ENCODE measurements at regions not wholly inside any gene's neighbourhood (a gene's known extent, or its start where the extent isn't known, plus 50 kb on each side); places are given as distances from the start of the nearest gene placed in this dataset.

DNA sequence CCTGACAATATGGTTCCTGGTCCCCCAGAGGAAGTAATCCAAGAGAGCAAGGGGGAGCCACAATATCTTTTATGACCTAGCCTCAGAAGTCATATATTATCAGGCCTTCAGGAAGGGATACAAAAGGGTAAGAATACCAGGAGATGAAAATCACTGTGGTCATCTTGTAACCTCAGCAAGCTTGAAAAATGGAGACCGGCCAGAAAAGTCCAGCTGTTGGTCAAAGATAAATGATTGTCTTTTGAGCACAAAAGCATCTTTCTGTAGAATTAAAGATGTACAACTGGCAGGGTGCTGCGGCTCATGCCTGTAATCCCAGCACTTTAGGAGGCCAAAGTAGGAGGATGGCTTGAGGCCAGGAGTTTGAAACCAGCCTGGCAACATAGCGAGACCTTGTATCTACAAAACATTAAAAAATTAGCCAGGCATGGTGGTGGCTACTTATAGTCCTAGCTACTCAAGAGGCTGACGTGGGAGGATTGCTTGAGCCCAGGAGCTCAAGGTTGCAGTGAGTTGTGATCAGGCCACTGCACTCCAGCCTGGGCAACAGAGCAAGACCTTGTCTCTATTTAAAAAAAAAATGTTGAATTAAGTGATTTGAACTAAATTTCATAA, 118.0 kb upstream of the MARCKS start:
- no peak for DNase-seq

DNA sequence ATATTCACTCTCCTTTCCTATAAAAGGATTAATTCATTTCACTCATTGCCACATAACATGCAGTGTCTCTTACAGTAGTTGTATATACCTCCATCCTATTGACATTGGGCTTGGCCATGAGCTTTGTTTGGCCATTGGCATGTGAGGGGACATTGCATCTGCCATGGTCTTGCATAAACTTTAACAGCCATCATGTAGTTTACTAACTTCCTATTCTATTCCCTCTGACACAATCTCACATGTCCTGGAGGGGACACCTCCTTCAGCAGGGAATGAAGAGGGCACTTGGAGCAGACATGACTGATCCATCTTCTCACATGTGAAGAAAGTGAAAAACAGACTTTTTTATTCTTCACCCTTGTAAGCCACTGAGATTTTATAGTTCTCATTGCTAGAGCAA, 115.5 kb upstream of the MARCKS start:
- DNase-seq = peak; percentile 59 to 68

DNA sequence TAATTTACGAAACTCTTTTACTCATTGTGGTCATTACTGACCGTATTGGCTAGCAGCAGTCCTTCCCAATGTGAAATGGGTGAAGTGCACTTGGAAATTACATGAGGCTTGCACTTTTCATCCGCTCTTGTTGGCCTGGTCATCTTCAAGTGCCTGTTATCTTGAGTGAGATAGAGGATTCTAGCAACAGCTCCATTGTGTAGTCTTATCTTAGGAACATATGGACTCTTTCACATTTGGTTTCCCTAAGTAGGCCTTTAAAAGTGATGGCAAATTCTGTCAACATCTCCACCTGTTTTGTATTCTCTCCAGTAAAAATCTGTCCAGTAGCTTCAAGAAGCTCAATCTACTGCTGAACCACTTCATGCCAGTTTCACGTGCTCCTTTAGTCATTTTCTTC, 114.8 kb upstream of the MARCKS start:
- DNase-seq = no peak

DNA sequence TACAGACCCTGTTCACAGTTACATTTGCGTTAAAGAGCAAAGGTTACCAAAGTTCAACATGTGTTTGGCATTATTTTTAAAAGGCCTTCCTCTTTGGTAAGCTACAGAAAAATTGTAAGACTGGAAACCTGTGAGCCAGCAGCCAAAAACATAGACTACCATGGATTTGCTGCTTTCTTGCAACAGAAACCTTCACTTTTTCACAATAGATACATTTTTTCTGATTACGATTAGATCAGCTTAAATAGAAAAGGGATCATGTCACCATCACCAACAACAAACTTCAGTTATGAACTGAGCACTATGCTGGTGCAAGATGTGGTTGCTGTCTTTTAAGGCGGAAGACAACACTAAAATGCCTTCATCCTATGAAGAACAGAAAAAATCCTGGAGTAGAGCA, 112.3 kb upstream of the MARCKS start:
- peak in 1 of 2 donors; percentile 35 for DNase-seq

DNA sequence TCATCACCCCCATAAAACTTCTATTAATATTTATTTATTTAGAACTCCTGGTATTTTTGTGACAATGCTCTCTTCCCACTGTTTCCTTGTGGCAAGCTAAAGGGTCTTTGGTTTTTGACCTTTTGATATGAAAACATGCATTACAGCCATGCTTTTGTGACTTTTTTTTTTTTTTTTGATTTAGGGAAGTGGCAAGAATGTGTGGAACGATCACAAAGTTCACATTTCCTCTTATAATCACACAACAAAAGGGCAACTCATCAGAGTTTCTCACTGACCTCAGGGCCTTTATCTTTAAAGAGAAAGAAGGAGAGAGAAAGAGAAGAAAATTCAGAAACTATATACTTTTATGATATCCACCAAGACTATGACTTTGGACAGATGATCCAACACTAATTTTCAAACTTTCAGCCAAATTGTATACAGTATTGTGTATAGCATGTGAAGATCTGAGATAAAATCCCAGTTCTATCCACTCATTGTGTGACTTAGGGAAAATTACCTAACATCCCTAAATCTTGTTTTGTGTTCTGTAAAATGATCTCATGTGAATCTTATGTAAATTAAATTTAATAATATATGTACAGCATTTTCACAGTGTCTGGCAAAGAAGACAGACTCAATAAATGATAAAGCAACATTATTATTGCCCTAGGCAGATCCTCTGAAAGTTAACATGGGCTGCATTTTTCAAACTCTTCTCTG, 106.8 kb upstream of the MARCKS start:
- peak; percentile 41 to 56 for DNase-seq

DNA sequence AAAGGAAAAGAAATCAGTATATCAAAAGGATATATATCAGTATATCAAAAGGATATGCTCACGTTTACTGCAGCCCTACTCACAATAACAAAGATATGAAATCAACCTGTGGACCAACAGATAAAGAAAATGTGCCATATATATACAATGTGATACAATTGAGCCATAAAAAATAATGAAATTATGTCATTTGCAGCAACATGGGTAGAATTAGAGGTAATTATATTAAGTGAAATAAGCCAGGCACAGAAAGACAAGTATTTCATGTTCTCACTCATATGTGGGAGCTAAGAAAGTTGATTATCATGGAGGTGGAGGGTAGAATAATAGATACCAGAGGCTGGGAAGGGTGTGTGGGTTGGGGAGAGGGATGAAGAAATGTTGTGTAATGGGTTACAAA, 102.9 kb upstream of the MARCKS start:
- DNase-seq = no peak

DNA sequence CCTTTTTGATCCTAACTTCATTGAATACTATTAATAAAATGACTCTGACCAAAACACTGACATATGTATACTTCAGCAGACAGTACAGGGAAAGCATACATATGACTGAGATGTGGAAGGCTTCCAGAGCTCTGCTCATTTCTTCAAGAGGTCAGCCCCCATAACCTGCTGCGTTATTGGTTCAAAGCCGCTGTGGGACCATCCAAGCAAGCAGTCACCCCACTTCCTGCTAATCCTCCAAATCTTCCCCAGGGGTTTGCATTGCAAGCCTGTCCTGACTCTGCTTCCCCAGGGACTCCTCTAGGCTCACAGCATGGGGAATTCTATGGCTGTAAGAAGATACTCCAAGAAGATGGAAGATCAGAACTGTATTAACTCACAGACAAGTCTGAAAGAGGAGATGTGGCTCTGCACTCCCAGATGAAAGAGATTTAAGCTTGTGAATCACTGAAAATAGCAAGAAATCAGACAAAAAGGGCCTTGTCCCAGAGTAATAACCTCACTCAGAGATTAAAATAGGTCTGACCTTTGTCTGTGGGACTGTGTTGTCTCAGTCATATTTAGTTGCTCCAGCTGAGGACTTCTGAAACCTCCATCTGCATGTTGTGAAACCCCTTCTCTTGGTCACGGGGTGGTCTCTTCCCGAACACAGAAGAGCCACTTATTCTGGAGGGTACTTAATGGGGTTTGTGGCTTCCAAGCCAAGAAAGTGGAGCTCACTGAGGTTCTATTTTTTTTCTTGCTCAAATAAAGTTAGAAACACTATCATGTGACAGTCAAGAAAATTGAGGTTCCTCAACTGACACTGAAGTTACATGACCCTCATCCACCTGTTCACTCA, 101.5 kb upstream of the MARCKS start:
- no peak for DNase-seq

DNA sequence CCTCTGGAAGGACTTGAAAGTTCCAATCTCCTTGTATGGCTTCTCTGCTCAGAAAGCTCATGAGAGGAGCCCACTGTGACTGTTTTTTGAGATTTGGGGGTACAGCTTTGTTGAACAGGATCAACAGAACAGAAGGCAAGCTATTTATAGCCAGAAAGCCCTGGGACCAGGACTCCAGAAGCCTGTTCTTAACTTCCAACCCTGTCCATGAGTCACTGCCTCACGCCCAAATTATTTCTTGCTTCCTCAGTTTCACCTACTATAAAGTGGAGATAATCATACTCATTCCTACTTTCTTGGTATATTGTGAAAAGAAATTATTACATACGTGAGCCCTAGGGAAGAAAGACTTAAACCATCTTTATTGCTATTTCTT, 100.9 kb upstream of the MARCKS start:
- no peak for DNase-seq

DNA sequence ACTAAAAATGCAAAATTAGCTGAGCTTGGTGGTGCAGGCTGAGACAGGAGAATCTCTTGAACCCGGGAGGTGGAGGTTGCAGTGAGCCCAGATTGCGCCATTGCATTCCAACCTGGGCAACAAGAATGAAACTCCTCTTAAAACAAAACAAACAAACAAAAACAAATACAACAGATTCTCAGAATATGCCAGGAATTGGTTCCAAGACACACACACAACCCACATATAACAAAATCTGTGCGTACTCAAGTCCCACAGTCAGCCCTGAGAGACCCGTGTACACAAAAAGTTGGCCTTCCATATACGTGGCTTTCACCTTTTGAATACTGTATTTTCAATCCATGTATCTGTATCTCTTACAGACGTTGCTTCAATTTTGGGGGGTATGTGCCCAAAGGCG, 98.9 kb upstream of the MARCKS start:
- DNase-seq = no peak

DNA sequence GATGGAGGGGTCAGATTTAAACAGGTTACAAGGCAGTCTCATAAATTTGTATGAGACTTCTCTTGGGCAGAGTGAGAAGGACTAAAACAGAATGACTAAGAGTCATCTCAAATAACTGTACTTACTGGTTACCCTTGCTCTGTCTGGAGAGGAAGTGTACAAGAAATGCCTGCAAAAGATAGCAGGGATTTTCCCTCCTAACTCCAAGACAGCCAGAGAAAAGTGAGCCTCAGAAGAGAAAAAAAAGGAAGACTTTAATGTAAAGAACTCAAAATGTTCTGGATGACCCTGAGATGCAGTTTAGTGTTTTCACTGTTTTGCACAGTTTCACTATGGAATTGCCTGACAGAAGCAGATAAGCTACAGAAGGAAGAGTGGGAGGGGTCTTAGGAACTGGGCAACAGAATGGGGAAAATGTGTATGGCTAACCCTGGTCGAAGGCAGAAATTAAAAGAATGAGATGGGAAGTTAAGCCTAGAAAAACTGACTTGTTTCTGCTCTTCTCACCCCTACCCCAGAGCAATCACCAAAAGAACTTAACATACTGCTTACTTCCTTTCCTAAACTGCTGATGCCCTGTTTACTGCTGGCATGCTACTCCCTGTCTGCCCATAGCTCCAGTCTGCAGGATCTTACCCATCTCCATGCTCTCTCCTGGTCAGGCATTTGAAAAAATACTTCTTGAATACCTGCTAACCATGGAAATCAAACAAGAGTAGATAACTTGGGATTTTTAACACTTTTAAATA, 98.1 kb upstream of the MARCKS start:
- peak; percentile 54 to 57 for DNase-seq

DNA sequence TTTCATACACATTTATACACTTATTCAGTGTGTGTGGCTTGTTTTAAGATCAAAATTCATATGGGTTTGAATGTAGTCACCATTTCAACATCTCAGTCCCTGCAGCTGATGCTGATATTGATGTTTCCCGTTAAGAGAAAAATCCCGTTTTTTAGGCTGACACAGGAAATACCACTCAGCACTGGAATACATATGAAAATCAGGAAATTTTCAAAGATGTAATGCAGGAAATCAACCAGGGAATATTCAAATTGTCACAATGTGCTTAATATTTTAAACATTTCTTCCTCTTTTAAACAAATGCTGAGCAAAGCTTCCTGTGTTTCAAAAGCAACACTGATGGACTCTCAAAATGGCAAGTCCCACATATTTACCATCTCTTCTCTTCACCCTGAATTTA, 94.5 kb upstream of the MARCKS start:
- peak in 1 of 2 donors; percentile 25 for DNase-seq

DNA sequence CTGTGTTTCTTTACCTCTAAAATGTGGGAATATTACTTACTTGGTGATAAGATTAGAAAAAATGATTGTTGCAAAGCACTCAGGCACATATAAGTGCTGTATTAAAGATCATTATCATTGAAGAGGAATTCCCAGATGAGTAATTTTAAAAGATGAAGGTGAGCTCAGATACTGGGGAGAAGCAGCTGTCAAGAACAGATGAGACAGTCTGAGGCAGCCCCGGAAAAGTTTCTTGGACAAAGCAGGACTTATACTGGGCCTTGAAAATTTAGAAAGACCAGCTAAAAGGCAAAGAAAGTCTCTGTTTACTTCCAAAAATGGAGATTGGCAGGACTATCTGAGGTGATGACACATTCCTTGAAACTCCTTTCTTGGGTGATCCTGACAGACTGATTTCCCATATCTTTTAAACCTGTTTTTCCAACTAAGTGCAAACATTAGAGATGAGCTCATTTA, 93.8 kb upstream of the MARCKS start:
- DNase-seq = no peak

DNA sequence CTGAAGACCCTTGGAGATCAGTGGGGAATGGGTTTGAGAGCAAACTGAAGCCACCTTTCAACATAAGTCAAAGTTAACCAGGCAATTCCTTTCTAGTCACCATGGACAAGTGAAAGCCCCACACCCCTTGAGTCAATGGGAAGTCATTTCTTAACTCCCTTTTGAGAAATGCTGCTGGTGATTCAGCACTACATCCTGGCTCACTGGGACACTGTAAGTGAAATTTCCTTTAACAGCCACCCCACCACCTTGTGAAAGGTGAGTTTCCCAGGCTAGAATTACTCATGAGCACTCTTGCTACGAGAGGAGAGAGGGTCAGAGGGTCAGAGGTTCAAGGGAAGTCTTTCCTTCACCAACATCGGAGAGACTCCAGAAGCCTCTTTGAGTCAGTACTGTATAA, 93.3 kb upstream of the MARCKS start:
- peak; percentile 67 to 78 for DNase-seq

DNA sequence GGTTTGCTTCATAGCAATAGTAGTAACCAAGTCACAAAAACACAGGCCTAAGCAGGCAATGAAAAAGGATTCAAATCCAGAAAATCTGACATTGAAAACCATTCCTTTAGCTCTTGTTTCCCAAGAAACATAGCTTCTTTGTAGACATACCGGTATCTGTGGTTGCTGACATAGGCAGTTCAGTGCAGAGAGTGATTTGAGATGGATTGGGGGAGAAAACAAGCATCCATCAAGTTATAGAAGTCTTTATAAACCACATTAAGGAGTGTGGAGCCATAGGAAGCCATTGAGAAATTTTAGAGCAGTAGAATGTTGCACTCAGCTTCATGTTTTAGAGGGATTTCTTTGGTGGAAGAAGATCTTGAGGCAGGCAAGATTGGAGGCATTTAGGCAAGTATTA, 91.2 kb upstream of the MARCKS start:
- no peak for DNase-seq

DNA sequence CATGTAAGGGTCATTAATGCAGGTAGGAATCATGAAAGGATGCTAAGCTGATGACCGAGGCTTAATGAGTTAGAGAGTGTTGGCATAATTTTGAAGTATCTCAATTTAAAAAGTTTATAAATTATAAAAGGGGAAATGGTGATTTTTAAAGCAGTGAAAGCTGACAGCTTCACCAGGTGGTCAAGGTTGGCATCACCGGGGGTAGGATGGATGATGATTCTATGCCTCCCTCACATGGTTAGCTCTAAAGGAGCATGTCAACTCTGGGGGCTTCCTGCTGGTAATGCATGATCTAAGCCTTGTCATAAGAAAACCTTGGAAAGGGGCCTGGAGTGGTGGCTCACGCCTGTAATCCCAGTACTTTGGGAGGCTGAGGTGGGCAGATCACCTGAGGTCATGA, 89.2 kb upstream of the MARCKS start:
- DNase-seq = no peak

DNA sequence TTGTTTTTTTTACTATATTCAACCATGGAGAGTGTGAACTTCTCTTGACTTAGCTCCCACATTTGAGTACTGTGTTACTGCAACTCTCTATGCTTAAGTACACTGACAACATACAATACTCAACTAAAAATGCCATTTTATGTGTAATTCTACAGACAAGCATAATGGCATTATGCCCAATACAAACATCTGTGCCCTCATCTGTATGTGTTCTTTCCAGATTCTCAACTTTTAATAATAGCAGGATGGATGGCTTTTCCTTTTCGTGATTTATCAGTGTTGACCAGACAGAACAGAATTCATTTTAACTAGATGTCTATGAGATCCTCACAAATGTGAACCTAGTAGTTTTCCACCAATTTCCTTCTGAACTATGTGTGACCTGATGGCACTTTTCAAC, 84.2 kb upstream of the MARCKS start:
- no peak for DNase-seq

DNA sequence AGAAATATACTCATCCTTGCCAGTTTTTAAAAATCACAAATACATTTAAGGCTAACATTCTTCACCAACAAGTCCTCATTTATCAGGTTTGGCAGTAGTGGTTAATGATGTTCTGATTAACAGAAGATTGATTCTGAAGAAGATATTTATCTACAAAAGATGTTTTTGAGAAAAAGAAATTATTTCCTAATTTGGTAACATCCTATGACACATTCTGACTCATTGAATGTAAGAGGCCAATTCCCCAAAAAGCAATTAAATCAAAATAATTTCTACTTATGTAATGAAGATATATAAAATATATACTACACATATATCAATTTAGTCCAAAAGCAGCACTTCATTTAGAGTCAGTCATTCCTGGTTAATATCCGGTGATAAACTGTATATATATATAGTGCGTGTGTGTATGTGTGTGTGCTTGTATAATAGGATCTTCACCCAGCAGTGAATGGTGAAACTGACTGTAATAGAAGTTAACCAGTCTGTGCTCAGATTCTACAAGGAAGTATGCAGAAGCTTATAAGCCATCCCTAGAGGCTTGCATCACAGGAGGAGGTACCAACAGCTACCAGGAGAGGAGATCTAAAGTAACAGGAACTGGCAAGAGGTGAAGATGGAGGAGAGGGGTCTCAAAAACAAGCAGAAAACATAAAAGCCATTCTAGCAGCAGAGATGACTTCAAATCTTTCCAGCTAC, 82.9 kb upstream of the MARCKS start:
- peak; percentile 65 to 77 for DNase-seq

DNA sequence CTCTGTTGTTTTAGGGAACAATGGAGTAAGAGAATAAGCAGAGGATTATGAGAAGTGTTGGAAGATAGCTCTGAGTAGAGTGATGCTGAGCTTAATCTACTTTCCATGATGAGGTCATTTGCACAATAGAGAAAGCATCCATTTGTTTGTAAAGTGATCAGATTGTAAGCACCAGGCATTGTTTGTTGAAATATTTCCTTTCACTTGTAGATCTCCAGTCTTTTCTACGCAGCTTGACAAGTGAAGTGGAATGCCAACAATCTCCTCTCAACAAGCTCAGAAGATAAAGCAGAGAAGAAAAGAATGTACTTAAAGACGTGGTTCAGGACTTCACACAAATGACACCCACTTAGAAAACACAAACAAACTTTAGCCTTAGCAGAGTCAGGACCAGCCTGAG, 80.1 kb upstream of the MARCKS start:
- no peak for DNase-seq

DNA sequence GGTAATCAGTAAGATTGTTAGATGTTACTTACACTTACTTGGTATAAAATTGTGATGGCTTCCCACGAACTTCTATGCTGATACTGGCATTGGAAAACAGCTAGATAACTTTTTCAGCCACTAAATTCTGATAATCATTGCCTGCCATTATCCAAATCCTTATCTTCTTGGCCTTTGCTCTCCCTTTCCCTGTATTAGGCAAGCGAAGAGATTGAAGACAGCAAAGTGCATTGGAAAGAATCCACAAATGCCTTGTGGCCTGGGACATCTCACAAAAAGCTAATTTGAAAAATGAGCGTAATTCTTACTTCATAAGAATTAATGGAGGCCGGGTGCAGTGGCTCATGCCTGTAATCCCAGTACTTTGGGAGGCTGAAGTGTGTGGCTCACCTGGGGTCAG, 79.5 kb upstream of the MARCKS start:
- no peak for DNase-seq

DNA sequence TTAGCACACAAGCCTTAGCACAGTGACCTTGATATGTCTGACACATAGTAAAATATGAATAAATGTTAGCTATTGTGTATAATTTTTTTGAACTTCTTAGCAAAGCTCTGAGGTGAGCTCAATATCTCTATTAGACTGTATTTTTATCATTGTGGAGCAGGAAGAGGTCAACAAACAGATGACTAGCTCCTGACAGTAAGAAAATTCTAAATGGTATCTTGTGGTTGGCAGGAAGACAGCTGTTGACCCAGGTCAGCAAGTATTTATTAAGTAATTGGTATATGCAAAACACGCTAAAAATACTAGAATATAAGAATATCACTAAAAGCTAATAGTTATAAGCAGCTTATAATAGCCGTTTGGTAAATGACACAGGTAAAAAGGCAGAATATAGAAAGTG, 77.5 kb upstream of the MARCKS start:
- DNase-seq = no peak

DNA sequence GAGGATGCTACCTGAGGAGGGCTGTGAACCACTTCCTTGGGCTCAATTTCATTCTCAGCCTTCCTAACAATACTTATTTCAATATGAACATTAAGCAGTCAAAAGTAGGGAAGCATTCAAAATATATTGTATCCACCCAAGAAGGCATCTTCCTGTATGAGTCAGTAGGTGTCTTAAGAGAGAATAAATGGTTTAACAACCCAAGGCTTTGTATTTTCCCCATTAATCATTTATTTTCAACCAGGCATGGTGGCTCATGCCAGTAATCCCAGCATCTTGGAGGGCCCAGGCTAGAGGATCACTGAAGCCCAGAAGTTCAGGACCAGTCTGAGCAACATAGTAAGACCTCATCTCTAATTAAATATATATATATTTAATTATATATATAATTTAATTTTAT, 74.5 kb upstream of the MARCKS start:
- DNase-seq = no peak

DNA sequence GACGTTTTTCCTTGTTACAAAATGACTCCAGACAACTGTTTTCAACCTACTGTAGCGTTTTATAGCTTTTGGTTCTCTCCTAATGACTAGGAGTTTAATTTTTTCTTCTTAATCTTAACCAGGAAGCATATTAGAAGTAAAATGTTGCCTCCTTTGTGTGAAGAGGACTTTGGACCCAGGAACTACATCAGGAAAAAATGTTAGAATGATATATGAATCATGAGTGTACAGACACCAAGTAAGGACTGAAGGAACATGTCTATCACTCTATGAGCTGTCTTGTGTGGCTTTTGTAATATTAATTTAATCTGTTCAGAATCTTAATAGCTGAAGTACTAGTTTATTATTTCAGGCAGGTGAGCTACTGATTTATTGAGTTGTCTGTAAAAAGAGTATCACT, 71.0 kb upstream of the MARCKS start:
- DNase-seq = no peak

Measured in inflammatory macrophage (primary cell).